Lower leg skin (tissue), 4 donors: ENCODE measurements at regions not wholly inside any gene's neighbourhood (a gene's known extent, or its start where the extent isn't known, plus 50 kb on each side); places are given as distances from the start of the nearest gene placed in this dataset.
"Not testable (repeated sequence)": the region's sequence is repeated elsewhere in the genome, so short reads cannot be mapped to it uniquely, and the experiment has no call there.

ENCODE experiments used
- DNase-seq, 2 donors: peaks; one replicate each; pipeline ENCODE4 v3.0.0-alpha.2; 2019; ENCODE audit warnings: low spot score in 2 of 2
- H3K4me3 ChIP-seq: fragments of 200-600 bp; sonication (generic); 2 replicates; pipeline ENCODE4 v1.5.1; 2017; ENCODE audit warnings: mild to moderate bottlenecking, low read depth; ENCODE audit not compliant: poor library complexity, severe bottlenecking
- POLR2A ChIP-seq, 2 donors: fragments of 450-650 bp; IDR thresholded peaks; one replicate each; pipeline ENCODE4 v1.6.1; 2016 to 2017; ENCODE audit warnings: antibody characterized with exemption in 2 of 2, mild to moderate bottlenecking in 1 of 2, moderate library complexity in 1 of 2
- WGBS, 2 donors: methylation state at CpG; one replicate each; pipeline ENCODE4 v1.1.5; 2018; 5-methylcytosine and 5-hydroxymethylcytosine counted together
- intact Hi-C: fragments of 100-400 bp; cut with DNase I; formaldehyde crosslinking; loops from one replicate; pipeline ENCODE4 v1.15.0; 2023; ENCODE audit warnings: low total_unique reads
- TF ChIP-seq, protein P1 (sequence below), 3 donors: fragments of 450-650 bp; IDR thresholded peaks; one replicate each; pipeline ENCODE4 v1.5.1; 2016; ENCODE audit warnings: antibody characterized with exemption in 3 of 3, mild to moderate bottlenecking in 3 of 3, moderate library complexity in 2 of 3

DNA sequence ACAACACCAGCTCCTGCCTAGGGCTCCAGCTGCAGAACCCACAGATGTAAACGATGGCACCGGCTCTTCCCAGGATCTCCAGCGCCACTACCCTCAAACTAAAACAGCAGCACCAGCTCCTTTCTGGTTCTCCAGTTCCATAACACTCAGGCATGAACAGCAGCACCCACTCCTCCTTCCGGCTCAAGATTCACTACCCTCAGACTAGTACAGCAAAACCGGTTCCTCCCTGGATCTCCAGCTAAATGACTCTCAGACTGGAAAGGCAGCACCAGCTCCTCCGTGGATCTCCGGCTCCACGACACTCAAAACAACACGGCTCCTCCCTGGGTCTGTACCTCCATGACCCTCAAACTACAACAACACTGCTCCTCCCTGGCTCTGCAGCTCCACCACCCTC is 325.0 kb downstream of the PREX1 start:
- H3K4me3 ChIP-seq, result no peak overlapping the region
- WGBS, 2 donors, result 74 to 84% methylated on average over 9 of the region's 9 CpGs
- intact Hi-C loops, result loop anchor here (5.0 kb wide), 1 partner anchor 440 kb away; no protein-coding TSS in a partner anchor
- peak in 1 of 2 donors; percentile 42 for DNase-seq
- TF ChIP-seq, protein P1, sequence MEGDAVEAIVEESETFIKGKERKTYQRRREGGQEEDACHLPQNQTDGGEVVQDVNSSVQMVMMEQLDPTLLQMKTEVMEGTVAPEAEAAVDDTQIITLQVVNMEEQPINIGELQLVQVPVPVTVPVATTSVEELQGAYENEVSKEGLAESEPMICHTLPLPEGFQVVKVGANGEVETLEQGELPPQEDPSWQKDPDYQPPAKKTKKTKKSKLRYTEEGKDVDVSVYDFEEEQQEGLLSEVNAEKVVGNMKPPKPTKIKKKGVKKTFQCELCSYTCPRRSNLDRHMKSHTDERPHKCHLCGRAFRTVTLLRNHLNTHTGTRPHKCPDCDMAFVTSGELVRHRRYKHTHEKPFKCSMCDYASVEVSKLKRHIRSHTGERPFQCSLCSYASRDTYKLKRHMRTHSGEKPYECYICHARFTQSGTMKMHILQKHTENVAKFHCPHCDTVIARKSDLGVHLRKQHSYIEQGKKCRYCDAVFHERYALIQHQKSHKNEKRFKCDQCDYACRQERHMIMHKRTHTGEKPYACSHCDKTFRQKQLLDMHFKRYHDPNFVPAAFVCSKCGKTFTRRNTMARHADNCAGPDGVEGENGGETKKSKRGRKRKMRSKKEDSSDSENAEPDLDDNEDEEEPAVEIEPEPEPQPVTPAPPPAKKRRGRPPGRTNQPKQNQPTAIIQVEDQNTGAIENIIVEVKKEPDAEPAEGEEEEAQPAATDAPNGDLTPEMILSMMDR (IDR thresholded peaks at IDR 0.05), result no peak
- TF ChIP-seq POLR2A (IDR thresholded peaks at IDR 0.05), result no peak

- H3K4me3 ChIP-seq, result no peak overlapping the region
- DNase-seq, result peak in 1 of 2 donors; percentile 54
- WGBS, 2 donors, result 79 to 81% methylated on average over 9 of the region's 9 CpGs
- intact Hi-C loops, result loop anchor here (5.0 kb wide), 1 partner anchor 440 kb away; no protein-coding TSS in a partner anchor
- TF ChIP-seq, protein P1 (IDR thresholded peaks at IDR 0.05), result no peak
- TF ChIP-seq POLR2A (IDR thresholded peaks at IDR 0.05), result no peak
Observed at GRCh38 chr20:48502016-48502415, 325.8 kb downstream of the PREX1 start.

DNA sequence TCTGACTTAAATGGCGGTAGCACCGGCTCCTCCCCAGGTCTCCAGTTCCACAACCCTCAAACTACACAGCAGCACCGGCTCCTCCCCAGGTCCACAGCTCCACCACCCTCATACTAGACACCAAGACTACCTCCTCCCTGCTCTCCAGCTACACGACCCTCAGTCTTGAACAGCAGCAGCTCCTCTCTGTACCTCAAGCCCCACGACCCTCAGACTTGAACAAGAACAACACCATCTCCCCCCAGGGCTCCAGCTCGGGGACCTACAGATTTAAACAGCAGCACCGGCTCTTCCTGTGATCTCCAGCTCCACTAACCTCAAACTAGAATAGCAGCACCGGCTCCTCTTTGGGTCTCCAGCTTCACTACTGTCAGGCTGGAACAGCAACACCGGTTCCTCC is 326.9 kb downstream of the PREX1 start:
- not testable (repeated sequence) for H3K4me3 ChIP-seq
- 72 to 84% methylated on average over 9 of the region's 9 CpGs for WGBS, 2 donors
- DNase-seq, result peak in 1 of 2 donors; percentile 76
- intact Hi-C loops, result loop anchor here (5.0 kb wide), 1 partner anchor 439 kb away; no protein-coding TSS in a partner anchor

DNA sequence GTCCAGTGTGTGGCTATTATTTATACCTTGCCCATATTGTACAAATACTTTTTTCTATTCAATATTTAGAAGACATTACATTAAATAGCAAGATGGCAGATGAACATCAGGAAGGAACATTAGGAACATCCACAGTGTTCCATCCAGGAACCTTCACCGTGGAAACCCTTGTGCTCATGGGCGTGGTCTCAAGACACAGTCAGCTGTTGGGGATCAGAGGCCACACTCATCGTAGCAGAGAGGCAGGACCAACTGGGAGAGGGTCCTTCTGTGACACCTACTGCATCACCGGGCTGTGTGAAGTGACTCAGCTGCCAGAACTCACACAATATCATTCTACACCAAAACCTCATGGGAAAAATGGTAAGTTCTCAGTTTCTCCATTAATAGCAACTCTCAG is 328.9 kb downstream of the PREX1 start:
- WGBS, 2 donors, result 66 to 72% methylated on average over 4 of the region's 4 CpGs
- intact Hi-C loops, H3K4me3 ChIP-seq: not testable (repeated sequence)
- peak in 1 of 2 donors; percentile 34 for DNase-seq

GRCh38 chr20:48498125-48498524 is 329.7 kb downstream of the PREX1 start:
- DNase-seq, result peak in 1 of 2 donors; percentile 64
- 69 to 82% methylated on average over 4 of the region's 4 CpGs for WGBS, 2 donors
- H3K4me3 ChIP-seq, intact Hi-C loops: not testable (repeated sequence)

GRCh38 chr20:48493966-48494365 is 333.8 kb downstream of the PREX1 start:
- intact Hi-C loops, result no loop called here
- no peak for TF ChIP-seq POLR2A (IDR thresholded peaks at IDR 0.05)
- TF ChIP-seq, protein P1 (IDR thresholded peaks at IDR 0.05), result no peak
- DNase-seq, result peak in 1 of 2 donors; percentile 17
- H3K4me3 ChIP-seq, result no peak overlapping the region
- 73 to 76% methylated on average over 8 of the region's 8 CpGs for WGBS, 2 donors

DNA sequence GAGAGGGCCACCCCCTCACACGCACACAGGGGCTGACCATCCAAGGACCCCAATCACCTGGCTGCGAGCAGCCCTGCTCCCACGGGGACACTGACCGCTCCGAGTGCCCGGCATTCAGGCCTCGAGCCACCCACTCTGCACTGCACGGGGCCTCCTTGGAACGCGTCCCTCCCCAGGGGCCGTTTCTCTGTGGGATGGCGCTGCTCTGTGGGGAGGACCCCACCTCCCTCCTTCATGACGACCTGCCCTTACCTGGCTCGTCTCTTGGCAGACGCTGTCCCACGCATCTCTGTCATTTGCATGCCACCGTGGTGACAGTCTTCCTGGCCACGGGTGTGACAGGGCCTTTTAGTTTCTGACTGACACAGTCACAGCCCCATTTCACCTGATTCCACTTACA is 334.5 kb downstream of the PREX1 start:
- 61 to 68% methylated on average over 18 of the region's 18 CpGs for WGBS, 2 donors
- DNase-seq, result peak in 1 of 2 donors; percentile 50
- H3K4me3 ChIP-seq, intact Hi-C loops: not testable (repeated sequence)

- 85 to 88% methylated on average over 11 of the region's 11 CpGs for WGBS, 2 donors
- peak in 1 of 2 donors; percentile 79 for DNase-seq
- TF ChIP-seq POLR2A (IDR thresholded peaks at IDR 0.05), result no peak
- TF ChIP-seq, protein P1 (IDR thresholded peaks at IDR 0.05), result no peak
- no peak overlapping the region for H3K4me3 ChIP-seq
- intact Hi-C loops, result no loop called here
Observed at GRCh38 chr20:48492715-48493070, 335.1 kb downstream of the PREX1 start.
